ENCODE measurements at regions not wholly inside any gene's neighbourhood (a gene's known extent, or its start where the extent isn't known, plus 50 kb on each side); places are given as distances from the start of the nearest gene placed in this dataset.

- DNase-seq, result no peak
Measured at GRCh38 chr2:198782734-198783133, 675.0 kb downstream of the SATB2 start.

- no peak for DNase-seq
Measured at GRCh38 chr2:198776616-198777406, 680.9 kb downstream of the SATB2 start.

- no peak for DNase-seq
Measured at GRCh38 chr2:198775737-198776136, 682.0 kb downstream of the SATB2 start.

GRCh38 chr2:198774576-198774975 is 683.2 kb downstream of the SATB2 start:
- DNase-seq, result no peak

- DNase-seq, result no peak
Measured at GRCh38 chr2:198767694-198768093, 690.0 kb downstream of the SATB2 start.

GRCh38 chr2:198763793-198764192 is 693.9 kb downstream of the SATB2 start:
- DNase-seq, result no peak

- DNase-seq, result no peak
Measured at GRCh38 chr2:198762441-198762840, 695.3 kb downstream of the SATB2 start.

GRCh38 chr2:198757069-198757468 is 700.7 kb downstream of the SATB2 start:
- no peak for DNase-seq

GRCh38 chr2:198756166-198756565 is 701.6 kb downstream of the SATB2 start:
- no peak for DNase-seq

GRCh38 chr2:198753101-198753500 is 704.6 kb downstream of the SATB2 start:
- no peak for DNase-seq

GRCh38 chr2:198749364-198749763 is 708.4 kb downstream of the SATB2 start:
- no peak for DNase-seq

- no peak for DNase-seq
Measured at GRCh38 chr2:198731842-198732399, 725.8 kb downstream of the SATB2 start.

- no peak for DNase-seq
Measured at GRCh38 chr2:198720266-198720665, 737.5 kb downstream of the SATB2 start.

- DNase-seq, result no peak
Measured at GRCh38 chr2:198717451-198717850, 740.3 kb downstream of the SATB2 start.

GRCh38 chr2:198715302-198715835 is 742.4 kb downstream of the SATB2 start:
- DNase-seq, result no peak

- DNase-seq, result no peak
Measured at GRCh38 chr2:198712485-198712884, 745.3 kb downstream of the SATB2 start.

- DNase-seq, result no peak
Measured at GRCh38 chr2:198711484-198711883, 746.3 kb downstream of the SATB2 start.

GRCh38 chr2:198710562-198710961 is 747.2 kb downstream of the SATB2 start:
- DNase-seq, result no peak

- DNase-seq, result no peak
Measured at GRCh38 chr2:198706476-198707082, 751.2 kb downstream of the SATB2 start.

GRCh38 chr2:198703281-198703680 is 754.5 kb downstream of the SATB2 start:
- DNase-seq, result no peak

- DNase-seq, result no peak
Measured at GRCh38 chr2:198702796-198703195, 754.9 kb downstream of the SATB2 start.

- no peak for DNase-seq
Measured at GRCh38 chr2:198701481-198701880, 756.3 kb downstream of the SATB2 start.

GRCh38 chr2:198700319-198700718 is 757.4 kb downstream of the SATB2 start:
- DNase-seq, result no peak

GRCh38 chr2:198698230-198698629 is 759.5 kb downstream of the SATB2 start:
- DNase-seq, result no peak

Measured in activated T-cell treated with anti-CD3 and anti-CD28 coated beads for 4 hours (primary cell).